Thymus (tissue), 11 donors: ENCODE measurements at regions not wholly inside any gene's neighbourhood (a gene's known extent, or its start where the extent isn't known, plus 50 kb on each side); places are given as distances from the start of the nearest gene placed in this dataset.

Experiments
- DNase-seq, 9 donors: peaks; one replicate each; pipeline ENCODE4 v3.0.0-alpha.2; 2013; ENCODE audit warnings: low spot score in 9 of 9, low read depth in 6 of 9, missing footprints in 1 of 9
- H3K27ac ChIP-seq, 2 donors: one replicate each; pipeline ENCODE4 v1.5.1; 2013; ENCODE audit warnings: control low read depth in 1 of 2, low read depth in 1 of 2, low read length in 1 of 2, mild to moderate bottlenecking in 1 of 2, moderate library complexity in 1 of 2
- H3K27me3 ChIP-seq, 2 donors: one replicate each; pipeline ENCODE4 v1.5.1; 2013; ENCODE audit warnings: low read length in 1 of 2; ENCODE audit not compliant: control insufficient read depth in 2 of 2, insufficient read depth in 1 of 2
- H3K36me3 ChIP-seq, 2 donors: one replicate each; pipeline ENCODE4 v1.5.1; 2013; ENCODE audit warnings: low read length in 1 of 2, mild to moderate bottlenecking in 1 of 2, moderate library complexity in 1 of 2; ENCODE audit not compliant: control insufficient read depth in 2 of 2, insufficient read depth in 2 of 2
- H3K4me1 ChIP-seq, 2 donors: one replicate each; pipeline ENCODE4 v1.5.1; 2013; ENCODE audit warnings: low read length in 2 of 2; ENCODE audit not compliant: control insufficient read depth in 2 of 2, insufficient read depth in 2 of 2
- H3K4me3 ChIP-seq, 2 donors: one replicate each; pipeline ENCODE4 v1.5.1; 2013; ENCODE audit warnings: low read length in 2 of 2, control low read depth in 1 of 2, mild to moderate bottlenecking in 1 of 2
- H3K9me3 ChIP-seq, 2 donors: one replicate each; pipeline ENCODE4 v1.5.1; 2013; ENCODE audit warnings: low read length in 1 of 2, mild to moderate bottlenecking in 1 of 2; ENCODE audit not compliant: control insufficient read depth in 2 of 2, insufficient read depth in 1 of 2
- WGBS: extraction: QIAGEN DNeasy Blood & Tissue Kit; methylation state at CpG from one replicate; pipeline ENCODE4 v1.1.7; 2013; 5-methylcytosine and 5-hydroxymethylcytosine counted together
- donor health status: healthy.

- H3K4me3 ChIP-seq: no peak overlapping the region
- H3K9me3 ChIP-seq: no peaks in the 10 kb centered on the region
- DNase-seq: no peak
- no peaks in the 10 kb centered on the region for H3K27me3 ChIP-seq
- H3K36me3 ChIP-seq: no peaks in the 10 kb centered on the region
- no peaks in the 10 kb centered on the region for H3K4me1 ChIP-seq
- 94% methylated on average over 5 of the region's 5 CpGs for WGBS
- no peak overlapping the region for H3K27ac ChIP-seq
Measured at GRCh38 chr5:107300721-107301327, 369.9 kb downstream of the EFNA5 start.

GRCh38 chr5:107296572-107296971, 374.2 kb downstream of the EFNA5 start:
- Histone ChIP-seq H3K27ac (no peak overlapping the region), H3K27me3 (no peaks in the 10 kb centered on the region), H3K9me3 (no peaks in the 10 kb centered on the region), H3K4me1 (no peaks in the 10 kb centered on the region), H3K36me3 (no peaks in the 10 kb centered on the region), H3K4me3 (no peak overlapping the region)
- 18% methylated on average over 2 of the region's 2 CpGs for WGBS
- no peak for DNase-seq

GRCh38 chr5:107295914-107296313, 374.8 kb downstream of the EFNA5 start:
- H3K36me3 ChIP-seq: no peaks in the 10 kb centered on the region
- no peak overlapping the region for H3K4me3 ChIP-seq
- 88% methylated on average over 2 of the region's 2 CpGs for WGBS
- no peaks in the 10 kb centered on the region for H3K27me3 ChIP-seq
- no peak for DNase-seq
- no peaks in the 10 kb centered on the region for H3K9me3 ChIP-seq
- H3K27ac ChIP-seq: no peak overlapping the region
- no peaks in the 10 kb centered on the region for H3K4me1 ChIP-seq

- WGBS: 100% methylated on average over 1 of the region's 1 CpG
- no peaks in the 10 kb centered on the region for H3K4me1 ChIP-seq
Measured at GRCh38 chr5:107294669-107295068, 376.1 kb downstream of the EFNA5 start.

GRCh38 chr5:107294211-107294550, 376.6 kb downstream of the EFNA5 start:
- no peaks in the 10 kb centered on the region for H3K36me3 ChIP-seq

More at GRCh38 chr5:107294669-107295068, 376.1 kb downstream of the EFNA5 start:
- Histone ChIP-seq H3K4me3 (no peak overlapping the region), H3K27ac (no peak overlapping the region), H3K36me3 (no peaks in the 10 kb centered on the region), H3K9me3 (no peaks in the 10 kb centered on the region), H3K27me3 (no peaks in the 10 kb centered on the region)
- DNase-seq: no peak

GRCh38 chr5:107293541-107294210, 377.1 kb downstream of the EFNA5 start:
- Histone ChIP-seq H3K9me3 (no peaks in the 10 kb centered on the region), H3K36me3 (no peaks in the 10 kb centered on the region), H3K4me1 (no peaks in the 10 kb centered on the region), H3K4me3 (no peak overlapping the region), H3K27ac (no peak overlapping the region), H3K27me3 (no peaks in the 10 kb centered on the region)
- WGBS: 54% methylated on average over 8 of the region's 8 CpGs
- DNase-seq: no peak

More at GRCh38 chr5:107294211-107294550, 376.6 kb downstream of the EFNA5 start:
- H3K4me3 ChIP-seq: no peak overlapping the region
- no peaks in the 10 kb centered on the region for H3K27me3 ChIP-seq
- no peaks in the 10 kb centered on the region for H3K4me1 ChIP-seq
- DNase-seq: no peak
- no peaks in the 10 kb centered on the region for H3K9me3 ChIP-seq
- H3K27ac ChIP-seq: no peak overlapping the region

GRCh38 chr5:107291866-107292265, 378.9 kb downstream of the EFNA5 start:
- Histone ChIP-seq H3K27ac (no peak overlapping the region), H3K36me3 (no peaks in the 10 kb centered on the region), H3K9me3 (no peaks in the 10 kb centered on the region), H3K27me3 (no peaks in the 10 kb centered on the region), H3K4me1 (no peaks in the 10 kb centered on the region), H3K4me3 (no peak overlapping the region)
- no peak for DNase-seq
- 95% methylated on average over 4 of the region's 4 CpGs for WGBS

GRCh38 chr5:107290780-107291398, 379.8 kb downstream of the EFNA5 start:
- 75% methylated on average over 6 of the region's 6 CpGs for WGBS
- no peaks in the 10 kb centered on the region for H3K4me1 ChIP-seq
- no peaks in the 10 kb centered on the region for H3K36me3 ChIP-seq
- no peaks in the 10 kb centered on the region for H3K9me3 ChIP-seq
- H3K27ac ChIP-seq: no peak overlapping the region
- no peak for DNase-seq
- no peaks in the 10 kb centered on the region for H3K27me3 ChIP-seq
- H3K4me3 ChIP-seq: no peak overlapping the region

- WGBS: 94% methylated on average over 4 of the region's 4 CpGs
- no peak overlapping the region for H3K27ac ChIP-seq
- DNase-seq: no peak
- no peaks in the 10 kb centered on the region for H3K27me3 ChIP-seq
- H3K36me3 ChIP-seq: no peaks in the 10 kb centered on the region
- no peaks in the 10 kb centered on the region for H3K9me3 ChIP-seq
- no peaks in the 10 kb centered on the region for H3K4me1 ChIP-seq
- no peak overlapping the region for H3K4me3 ChIP-seq
Measured at GRCh38 chr5:107289030-107289714, 381.6 kb downstream of the EFNA5 start.
